ENCODE measurements at regions not wholly inside any gene's neighbourhood (a gene's known extent, or its start where the extent isn't known, plus 50 kb on each side); places are given as distances from the start of the nearest gene placed in this dataset.
"Not testable (repeated sequence)": the region's sequence is repeated elsewhere in the genome, so short reads cannot be mapped to it uniquely, and the experiment has no call there.

DNA sequence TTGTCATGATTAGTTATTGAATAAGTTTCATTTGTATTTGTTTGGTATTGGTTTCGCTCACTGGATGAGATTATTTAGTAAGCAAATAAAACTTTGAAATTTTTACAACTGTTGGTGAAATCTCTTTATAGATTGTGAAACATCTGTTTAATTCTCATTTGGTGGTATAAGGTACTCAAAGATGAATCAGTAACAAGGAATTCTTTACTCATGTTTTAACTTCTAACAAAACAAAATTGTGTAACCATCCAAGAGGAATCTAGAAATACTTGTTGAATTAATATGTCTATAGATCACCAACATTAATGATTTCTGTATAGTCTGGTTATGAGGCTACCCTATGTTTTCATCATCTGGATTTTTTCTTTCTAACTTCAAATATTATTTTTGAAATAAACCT, 62.8 kb upstream of the USP25 start:
- DNase-seq (ENCODE audit: unreplicated experiment): peak; percentile 66
- BruUV-seq (replicated peaks): no TSS peak
- Mint-ChIP-seq H3K27ac (ENCODE audit: low read depth, unreplicated experiment) (peak overlapping the region; percentile 23), H3K36me3 (ENCODE audit: insufficient read depth, unreplicated experiment) (no peaks in the 10 kb centered on the region), H3K27me3 (ENCODE audit: insufficient read depth, unreplicated experiment) (no peaks in the 10 kb centered on the region), H3K9me3 (ENCODE audit: unreplicated experiment) (no peaks in the 10 kb centered on the region), H3K4me1 (ENCODE audit: insufficient read depth, unreplicated experiment) (peaks cover 16% of the 10 kb centered on the region), H3K4me3 (ENCODE audit: unreplicated experiment) (no peak overlapping the region)
- intact Hi-C loops (cut with micrococcal nuclease): loop anchor here (5.0 kb wide), 1 partner anchor 65 kb away; no protein-coding TSS in a partner anchor
- ChIA-PET CTCF (interaction anchor here (1.4 kb wide), 1 partner anchor 42 kb away, joined by 3 read pairs; no protein-coding TSS in a partner anchor), POLR2A (interaction anchor here (0.6 to 3.0 kb wide), 8 partner anchors 15 to 129 kb away, joined by 3 to 14 read pairs (median 4); no protein-coding TSS in a partner anchor)
- TF ChIP-seq, protein P1, sequence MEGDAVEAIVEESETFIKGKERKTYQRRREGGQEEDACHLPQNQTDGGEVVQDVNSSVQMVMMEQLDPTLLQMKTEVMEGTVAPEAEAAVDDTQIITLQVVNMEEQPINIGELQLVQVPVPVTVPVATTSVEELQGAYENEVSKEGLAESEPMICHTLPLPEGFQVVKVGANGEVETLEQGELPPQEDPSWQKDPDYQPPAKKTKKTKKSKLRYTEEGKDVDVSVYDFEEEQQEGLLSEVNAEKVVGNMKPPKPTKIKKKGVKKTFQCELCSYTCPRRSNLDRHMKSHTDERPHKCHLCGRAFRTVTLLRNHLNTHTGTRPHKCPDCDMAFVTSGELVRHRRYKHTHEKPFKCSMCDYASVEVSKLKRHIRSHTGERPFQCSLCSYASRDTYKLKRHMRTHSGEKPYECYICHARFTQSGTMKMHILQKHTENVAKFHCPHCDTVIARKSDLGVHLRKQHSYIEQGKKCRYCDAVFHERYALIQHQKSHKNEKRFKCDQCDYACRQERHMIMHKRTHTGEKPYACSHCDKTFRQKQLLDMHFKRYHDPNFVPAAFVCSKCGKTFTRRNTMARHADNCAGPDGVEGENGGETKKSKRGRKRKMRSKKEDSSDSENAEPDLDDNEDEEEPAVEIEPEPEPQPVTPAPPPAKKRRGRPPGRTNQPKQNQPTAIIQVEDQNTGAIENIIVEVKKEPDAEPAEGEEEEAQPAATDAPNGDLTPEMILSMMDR (IDR thresholded peaks at IDR 0.05; ENCODE audit: unreplicated experiment): no peak

GRCh38 chr21:15667819-15668218, 62.0 kb upstream of the USP25 start:
- no TSS peak for BruUV-seq (replicated peaks)
- Mint-ChIP-seq H3K4me1 (ENCODE audit: insufficient read depth, unreplicated experiment) (peaks cover 16% of the 10 kb centered on the region), H3K9me3 (ENCODE audit: unreplicated experiment) (no peaks in the 10 kb centered on the region), H3K4me3 (ENCODE audit: unreplicated experiment) (no peak overlapping the region), H3K36me3 (ENCODE audit: insufficient read depth, unreplicated experiment) (no peaks in the 10 kb centered on the region), H3K27me3 (ENCODE audit: insufficient read depth, unreplicated experiment) (no peaks in the 10 kb centered on the region), H3K27ac (ENCODE audit: low read depth, unreplicated experiment) (no peak overlapping the region)
- intact Hi-C loops (cut with micrococcal nuclease): loop anchor here (5.0 kb wide), 1 partner anchor 64 kb away; no protein-coding TSS in a partner anchor
- TF ChIP-seq, protein P1 (IDR thresholded peaks at IDR 0.05; ENCODE audit: unreplicated experiment): no peak
- CTCF ChIA-PET: interaction anchor here (0.9 to 1.4 kb wide), 3 partner anchors 8 to 75 kb away, joined by 3 read pairs; no protein-coding TSS in a partner anchor
- POLR2A ChIA-PET: interaction anchor here (0.5 to 3.0 kb wide), 4 partner anchors 20 to 50 kb away, joined by 3 to 14 read pairs (median 4); no protein-coding TSS in a partner anchor
- DNase-seq (ENCODE audit: unreplicated experiment): no peak

DNA sequence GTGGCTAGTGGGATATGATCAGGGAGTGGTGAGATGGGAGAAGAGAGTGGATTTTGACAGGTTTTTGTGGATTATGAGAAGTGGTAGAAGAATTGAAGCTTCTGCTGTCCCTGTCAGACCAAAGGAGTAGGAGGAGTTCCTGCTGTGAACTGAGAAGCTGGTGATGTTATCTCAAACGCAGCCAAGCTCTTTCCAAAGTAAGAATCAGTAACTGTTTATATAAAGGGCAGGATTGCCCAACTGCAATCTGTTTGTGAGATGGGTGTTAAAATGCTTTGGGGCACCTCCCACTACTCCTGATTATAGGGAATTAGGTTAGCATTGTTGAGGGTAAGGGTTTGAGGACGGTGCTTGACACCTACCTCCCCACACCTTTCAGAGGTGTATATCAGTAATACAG, 60.5 kb upstream of the USP25 start:
- no peaks in the 10 kb centered on the region for H3K36me3 Mint-ChIP-seq (ENCODE audit: insufficient read depth, unreplicated experiment)
- no TSS peak for BruUV-seq (replicated peaks)
- H3K27me3 Mint-ChIP-seq (ENCODE audit: insufficient read depth, unreplicated experiment): no peaks in the 10 kb centered on the region
- no peaks in the 10 kb centered on the region for H3K9me3 Mint-ChIP-seq (ENCODE audit: unreplicated experiment)
- H3K27ac Mint-ChIP-seq (ENCODE audit: low read depth, unreplicated experiment): peak overlapping the region; percentile 68
- CTCF ChIA-PET: no interaction called here
- DNase-seq (ENCODE audit: unreplicated experiment): peak; percentile 59
- intact Hi-C loops (cut with micrococcal nuclease): loop anchor here (5.0 kb wide), 1 partner anchor 63 kb away; no protein-coding TSS in a partner anchor
- TF ChIP-seq, protein P1 (IDR thresholded peaks at IDR 0.05; ENCODE audit: unreplicated experiment): no peak
- H3K4me1 Mint-ChIP-seq (ENCODE audit: insufficient read depth, unreplicated experiment): peaks cover 16% of the 10 kb centered on the region
- no peak overlapping the region for H3K4me3 Mint-ChIP-seq (ENCODE audit: unreplicated experiment)
- POLR2A ChIA-PET: interaction anchor here (0.6 to 1.0 kb wide), 5 partner anchors 9 to 173 kb away, joined by 3 to 5 read pairs (median 3); no protein-coding TSS in a partner anchor

- POLR2A ChIA-PET: interaction anchor here (1.0 kb wide), 1 partner anchor 11 kb away, joined by 3 read pairs; no protein-coding TSS in a partner anchor
- H3K27me3 Mint-ChIP-seq (ENCODE audit: insufficient read depth, unreplicated experiment): no peaks in the 10 kb centered on the region
- no peak overlapping the region for H3K4me3 Mint-ChIP-seq (ENCODE audit: unreplicated experiment)
- TF ChIP-seq, protein P1 (IDR thresholded peaks at IDR 0.05; ENCODE audit: unreplicated experiment): no peak
- H3K36me3 Mint-ChIP-seq (ENCODE audit: insufficient read depth, unreplicated experiment): no peaks in the 10 kb centered on the region
- intact Hi-C loops (cut with micrococcal nuclease): no loop called here
- CTCF ChIA-PET: interaction anchor here (0.7 to 1.1 kb wide), 2 partner anchors 31 to 1896 kb away, joined by 3 read pairs; no protein-coding TSS in a partner anchor
- no peaks in the 10 kb centered on the region for H3K9me3 Mint-ChIP-seq (ENCODE audit: unreplicated experiment)
- no peak for DNase-seq (ENCODE audit: unreplicated experiment)
- no peak overlapping the region for H3K27ac Mint-ChIP-seq (ENCODE audit: low read depth, unreplicated experiment)
- H3K4me1 Mint-ChIP-seq (ENCODE audit: insufficient read depth, unreplicated experiment): peaks cover 16% of the 10 kb centered on the region
- no TSS peak for BruUV-seq (replicated peaks)
These were observed 58.6 kb upstream of the USP25 start for GRCh38 chr21:15671188-15671587.

GRCh38 chr21:15672578-15672977, 57.2 kb upstream of the USP25 start:
- peaks cover 16% of the 10 kb centered on the region for H3K4me1 Mint-ChIP-seq (ENCODE audit: insufficient read depth, unreplicated experiment)
- CTCF ChIA-PET; H3K9me3 Mint-ChIP-seq (ENCODE audit: unreplicated experiment); H3K27me3 Mint-ChIP-seq (ENCODE audit: insufficient read depth, unreplicated experiment); H3K36me3 Mint-ChIP-seq (ENCODE audit: insufficient read depth, unreplicated experiment); intact Hi-C loops (cut with micrococcal nuclease); H3K4me3 Mint-ChIP-seq (ENCODE audit: unreplicated experiment); BruUV-seq (replicated peaks); DNase-seq (ENCODE audit: unreplicated experiment); H3K27ac Mint-ChIP-seq (ENCODE audit: low read depth, unreplicated experiment); POLR2A ChIA-PET: not testable (repeated sequence)

Data from MCF 10A (cell line).